ENCODE measurements at regions not wholly inside any gene's neighbourhood (a gene's known extent, or its start where the extent isn't known, plus 50 kb on each side); places are given as distances from the start of the nearest gene placed in this dataset.

DNA sequence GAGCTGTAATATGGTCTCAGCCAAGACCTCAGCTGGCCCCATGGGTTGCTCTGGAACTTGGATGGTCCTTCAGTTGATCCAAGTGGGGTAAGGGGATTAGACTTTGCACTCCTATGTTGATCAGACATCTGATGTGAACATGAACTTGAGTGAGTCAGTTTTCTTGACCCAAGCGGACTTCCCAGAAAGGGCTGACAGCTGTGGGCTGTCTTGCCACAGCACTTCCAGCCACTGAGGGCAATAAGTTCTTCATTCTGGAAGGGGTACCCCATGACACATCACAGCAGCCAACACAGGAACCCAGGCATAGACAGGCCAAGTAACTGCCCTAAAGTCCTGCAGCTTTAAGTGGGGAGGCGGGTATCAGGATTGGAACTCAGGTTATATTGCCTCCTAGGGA is 93.9 kb upstream of the USP24 start:
- H3K4me1 ChIP-seq (ENCODE audit: control extremely low read depth in 1 of 4, control insufficient read depth in 4 of 4, insufficient read depth in 4 of 4, low read length in 3 of 4) = no peaks in the 10 kb centered on the region
- H3K27ac ChIP-seq (ENCODE audit: insufficient read depth in 1 of 2, low read depth in 1 of 2, low read length in 2 of 2, poor library complexity in 1 of 2, severe bottlenecking in 2 of 2) = no peak overlapping the region
- WGBS (ENCODE audit: insufficient coverage) = 79% methylated on average over 2 of the region's 2 CpGs
- no peaks in the 10 kb centered on the region for H3K9me3 ChIP-seq (ENCODE audit: control extremely low read depth in 1 of 5, control insufficient read depth in 4 of 5, insufficient read depth in 2 of 5, low read depth in 1 of 5, low read length in 4 of 5)
- CTCF ChIA-PET = interaction anchor here (0.6 kb wide), 1 partner anchor 1679 kb away, joined by 3 read pairs; no protein-coding TSS in a partner anchor
- POLR2A ChIA-PET = no interaction called here
- H3K4me3 ChIP-seq (ENCODE audit: control insufficient read depth in 1 of 7, extremely low read depth in 1 of 7, insufficient read depth in 4 of 7, low read depth in 2 of 7, low read length in 6 of 7) = no peak overlapping the region
- H3K36me3 ChIP-seq (ENCODE audit: control insufficient read depth in 4 of 4, insufficient read depth in 4 of 4, low read length in 3 of 4) = no peaks in the 10 kb centered on the region
- DNase-seq = no peak
- peaks cover 0 to 4% (median 0%) of the 10 kb centered on the region in 5 experiments for H3K27me3 ChIP-seq (replicated peaks in 2 of 5; ENCODE audit: control insufficient read depth in 4 of 5, insufficient read depth in 5 of 5, low read length in 4 of 5)

DNA sequence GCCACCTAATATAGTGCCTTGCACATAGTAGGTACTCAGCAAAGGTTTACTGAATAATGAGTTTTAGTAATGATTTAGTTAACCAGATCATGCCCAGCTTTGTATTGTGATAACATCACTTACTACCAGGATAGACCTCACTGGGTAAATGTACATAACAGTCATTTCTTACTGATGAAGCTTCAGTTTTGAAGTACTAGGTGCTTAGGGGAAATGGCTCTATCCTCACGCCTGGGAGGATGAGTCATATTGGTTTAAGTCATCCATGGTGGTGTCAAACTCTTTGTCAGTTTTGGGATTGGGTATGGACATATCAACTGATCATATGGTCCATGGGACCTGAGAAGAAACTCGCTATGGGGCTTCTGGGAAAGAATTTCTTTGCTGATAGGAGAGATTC is 90.6 kb upstream of the USP24 start:
- Histone ChIP-seq H3K27me3 (replicated peaks in 2 of 5; ENCODE audit: control insufficient read depth in 4 of 5, insufficient read depth in 5 of 5, low read length in 4 of 5) (peaks cover 0 to 5% (median 0%) of the 10 kb centered on the region in 5 experiments), H3K4me3 (ENCODE audit: control insufficient read depth in 1 of 7, extremely low read depth in 1 of 7, insufficient read depth in 4 of 7, low read depth in 2 of 7, low read length in 6 of 7) (no peak overlapping the region), H3K27ac (ENCODE audit: insufficient read depth in 1 of 2, low read depth in 1 of 2, low read length in 2 of 2, poor library complexity in 1 of 2, severe bottlenecking in 2 of 2) (no peak overlapping the region), H3K4me1 (ENCODE audit: control extremely low read depth in 1 of 4, control insufficient read depth in 4 of 4, insufficient read depth in 4 of 4, low read length in 3 of 4) (peaks cover 0 to 3% (median under 1%) of the 10 kb centered on the region in 4 experiments), H3K36me3 (ENCODE audit: control insufficient read depth in 4 of 4, insufficient read depth in 4 of 4, low read length in 3 of 4) (no peaks in the 10 kb centered on the region), H3K9me3 (ENCODE audit: control extremely low read depth in 1 of 5, control insufficient read depth in 4 of 5, insufficient read depth in 2 of 5, low read depth in 1 of 5, low read length in 4 of 5) (no peaks in the 10 kb centered on the region)
- DNase-seq = no peak
- ChIA-PET POLR2A (no interaction called here), CTCF (interaction anchor here (1.3 kb wide), 1 partner anchor 12 kb away, joined by 3 read pairs; no protein-coding TSS in a partner anchor)
- WGBS (ENCODE audit: insufficient coverage) = 44% methylated on average over 2 of the region's 2 CpGs

DNA sequence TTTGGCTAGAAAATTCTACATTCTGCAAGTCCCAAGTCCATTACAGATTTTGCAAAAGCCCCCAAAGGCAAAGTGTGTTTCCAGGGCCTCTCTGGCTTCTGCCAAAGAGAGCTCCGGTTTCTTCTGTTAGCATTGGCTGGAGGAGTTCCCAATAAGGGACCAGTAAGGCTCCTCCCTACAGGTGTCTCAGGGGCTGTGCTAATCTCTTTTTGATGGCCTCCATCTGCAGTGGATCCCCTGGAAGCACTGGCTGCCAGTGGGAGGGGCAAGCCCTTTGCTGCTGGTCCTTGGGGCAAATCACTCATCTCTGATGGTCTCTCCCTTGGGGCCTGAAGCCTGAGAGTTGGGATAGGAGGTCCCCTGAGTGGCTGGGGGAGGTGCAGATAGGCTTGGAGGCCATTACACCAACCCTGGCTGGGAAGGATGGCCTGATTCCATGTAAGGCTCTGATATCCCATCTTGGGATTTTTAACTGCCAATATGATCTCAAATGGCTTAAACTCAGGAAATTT is 89.1 kb upstream of the USP24 start:
- WGBS (ENCODE audit: insufficient coverage) = 92% methylated on average over 1 of the region's 1 CpG
- H3K9me3 ChIP-seq (ENCODE audit: control extremely low read depth in 1 of 5, control insufficient read depth in 4 of 5, insufficient read depth in 2 of 5, low read depth in 1 of 5, low read length in 4 of 5) = no peaks in the 10 kb centered on the region
- no peaks in the 10 kb centered on the region for H3K36me3 ChIP-seq (ENCODE audit: control insufficient read depth in 4 of 4, insufficient read depth in 4 of 4, low read length in 3 of 4)
- H3K4me3 ChIP-seq (ENCODE audit: control insufficient read depth in 1 of 7, extremely low read depth in 1 of 7, insufficient read depth in 4 of 7, low read depth in 2 of 7, low read length in 6 of 7) = no peak overlapping the region
- no peak for DNase-seq
- ChIA-PET CTCF (interaction anchor here (1.2 kb wide), 1 partner anchor 655 kb away, joined by 3 read pairs; no protein-coding TSS in a partner anchor), POLR2A (interaction anchor here (1.0 kb wide), 1 partner anchor 11 kb away, joined by 3 read pairs; no protein-coding TSS in a partner anchor)
- H3K27ac ChIP-seq (ENCODE audit: insufficient read depth in 1 of 2, low read depth in 1 of 2, low read length in 2 of 2, poor library complexity in 1 of 2, severe bottlenecking in 2 of 2) = no peak overlapping the region
- H3K27me3 ChIP-seq (replicated peaks in 2 of 5; ENCODE audit: control insufficient read depth in 4 of 5, insufficient read depth in 5 of 5, low read length in 4 of 5) = peaks cover 0 to 5% (median 0%) of the 10 kb centered on the region in 5 experiments
- H3K4me1 ChIP-seq (ENCODE audit: control extremely low read depth in 1 of 4, control insufficient read depth in 4 of 4, insufficient read depth in 4 of 4, low read length in 3 of 4) = peaks cover 0 to 5% (median under 1%) of the 10 kb centered on the region in 4 experiments

DNA sequence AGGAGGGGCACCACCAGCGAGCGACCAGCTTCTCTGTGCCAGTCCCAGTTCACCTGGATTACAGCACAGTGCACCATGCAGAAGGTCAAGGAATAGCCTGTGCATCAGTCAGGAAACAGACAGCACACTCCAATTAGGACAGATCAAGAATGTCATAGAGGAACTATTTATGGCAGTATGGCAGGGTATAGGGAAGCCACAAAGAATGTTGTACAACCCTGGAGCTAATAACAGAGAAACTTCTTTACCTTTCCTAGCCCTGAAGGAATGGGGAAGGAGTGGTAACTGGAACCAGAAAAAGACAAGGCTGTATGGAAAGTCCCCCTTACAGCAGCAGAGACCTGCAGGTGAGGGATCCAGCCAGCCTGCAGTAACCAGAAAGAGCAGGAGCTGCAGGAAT is 87.8 kb upstream of the USP24 start:
- Histone ChIP-seq H3K27ac (ENCODE audit: insufficient read depth in 1 of 2, low read depth in 1 of 2, low read length in 2 of 2, poor library complexity in 1 of 2, severe bottlenecking in 2 of 2) (no peak overlapping the region), H3K9me3 (ENCODE audit: control extremely low read depth in 1 of 5, control insufficient read depth in 4 of 5, insufficient read depth in 2 of 5, low read depth in 1 of 5, low read length in 4 of 5) (no peaks in the 10 kb centered on the region), H3K4me1 (ENCODE audit: control extremely low read depth in 1 of 4, control insufficient read depth in 4 of 4, insufficient read depth in 4 of 4, low read length in 3 of 4) (peaks cover 0 to 5% (median under 1%) of the 10 kb centered on the region in 4 experiments), H3K4me3 (ENCODE audit: control insufficient read depth in 1 of 7, extremely low read depth in 1 of 7, insufficient read depth in 4 of 7, low read depth in 2 of 7, low read length in 6 of 7) (no peak overlapping the region), H3K36me3 (ENCODE audit: control insufficient read depth in 4 of 4, insufficient read depth in 4 of 4, low read length in 3 of 4) (no peaks in the 10 kb centered on the region), H3K27me3 (replicated peaks in 2 of 5; ENCODE audit: control insufficient read depth in 4 of 5, insufficient read depth in 5 of 5, low read length in 4 of 5) (peaks cover 0 to 5% (median 0%) of the 10 kb centered on the region in 5 experiments)
- no peak for DNase-seq
- WGBS (ENCODE audit: insufficient coverage) = 93% methylated on average over 2 of the region's 2 CpGs
- POLR2A ChIA-PET = interaction anchor here (1.0 kb wide), 1 partner anchor 10 kb away, joined by 3 read pairs; no protein-coding TSS in a partner anchor
- CTCF ChIA-PET = interaction anchor here (1.2 kb wide), 1 partner anchor 657 kb away, joined by 3 read pairs; no protein-coding TSS in a partner anchor

DNA sequence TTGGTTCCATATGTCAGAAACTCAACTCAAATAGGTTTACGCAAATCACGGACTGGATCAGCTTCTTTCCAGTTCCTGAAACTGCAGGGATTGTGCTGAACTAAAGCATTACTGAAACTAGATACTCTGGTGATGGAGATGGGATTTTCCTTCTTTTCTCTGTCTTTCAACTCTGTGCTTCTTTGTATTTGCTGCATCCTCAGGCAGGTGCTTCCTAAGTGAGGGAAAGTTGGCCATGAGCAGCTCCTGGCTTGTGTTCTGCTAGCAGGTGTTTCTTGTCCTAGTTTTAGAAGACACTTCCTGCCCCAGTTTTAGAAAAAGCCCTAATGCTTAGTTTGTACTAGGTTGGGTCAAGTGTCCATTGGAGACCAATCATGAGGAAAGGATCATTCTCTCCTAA is 86.7 kb upstream of the USP24 start:
- ChIA-PET CTCF (interaction anchor here (0.8 kb wide), 1 partner anchor 1283 kb away, joined by 3 read pairs; no protein-coding TSS in a partner anchor), POLR2A (no interaction called here)
- H3K27me3 ChIP-seq (replicated peaks in 2 of 5; ENCODE audit: control insufficient read depth in 4 of 5, insufficient read depth in 5 of 5, low read length in 4 of 5) = peaks cover 0 to 5% (median 0%) of the 10 kb centered on the region in 5 experiments
- no peak overlapping the region for H3K4me3 ChIP-seq (ENCODE audit: control insufficient read depth in 1 of 7, extremely low read depth in 1 of 7, insufficient read depth in 4 of 7, low read depth in 2 of 7, low read length in 6 of 7)
- 81% methylated on average over 2 of the region's 2 CpGs for WGBS (ENCODE audit: insufficient coverage)
- H3K27ac ChIP-seq (ENCODE audit: insufficient read depth in 1 of 2, low read depth in 1 of 2, low read length in 2 of 2, poor library complexity in 1 of 2, severe bottlenecking in 2 of 2) = no peak overlapping the region
- H3K4me1 ChIP-seq (ENCODE audit: control extremely low read depth in 1 of 4, control insufficient read depth in 4 of 4, insufficient read depth in 4 of 4, low read length in 3 of 4) = peaks cover 0 to 5% (median under 1%) of the 10 kb centered on the region in 4 experiments
- H3K9me3 ChIP-seq (ENCODE audit: control extremely low read depth in 1 of 5, control insufficient read depth in 4 of 5, insufficient read depth in 2 of 5, low read depth in 1 of 5, low read length in 4 of 5) = no peaks in the 10 kb centered on the region
- H3K36me3 ChIP-seq (ENCODE audit: control insufficient read depth in 4 of 4, insufficient read depth in 4 of 4, low read length in 3 of 4) = no peaks in the 10 kb centered on the region
- no peak for DNase-seq

DNA sequence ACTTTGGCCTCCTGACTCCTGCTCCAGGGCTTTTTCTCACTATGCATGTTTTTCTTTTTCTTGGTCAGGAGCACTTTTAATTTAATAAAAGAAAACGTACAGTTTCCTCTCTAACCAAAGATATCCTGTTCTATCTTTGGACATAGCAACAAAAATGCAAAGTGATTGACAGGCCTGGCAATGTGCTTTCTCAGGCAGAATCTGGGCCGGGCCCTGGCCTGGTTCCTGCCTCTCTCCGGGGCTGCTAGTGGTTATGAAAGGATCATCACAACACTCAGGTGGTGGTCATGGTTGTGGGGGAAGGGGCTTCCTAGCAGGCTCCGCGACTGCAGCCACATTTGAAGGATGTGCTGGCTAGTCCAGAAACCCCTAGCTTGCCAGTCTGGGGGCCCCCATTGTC is 85.8 kb upstream of the USP24 start:
- ChIA-PET CTCF (no interaction called here), POLR2A (no interaction called here)
- Histone ChIP-seq H3K4me3 (ENCODE audit: control insufficient read depth in 1 of 7, extremely low read depth in 1 of 7, insufficient read depth in 4 of 7, low read depth in 2 of 7, low read length in 6 of 7) (no peak overlapping the region), H3K27me3 (replicated peaks in 2 of 5; ENCODE audit: control insufficient read depth in 4 of 5, insufficient read depth in 5 of 5, low read length in 4 of 5) (peaks cover 0 to 5% (median 0%) of the 10 kb centered on the region in 5 experiments), H3K4me1 (ENCODE audit: control extremely low read depth in 1 of 4, control insufficient read depth in 4 of 4, insufficient read depth in 4 of 4, low read length in 3 of 4) (peaks cover 0 to 5% (median under 1%) of the 10 kb centered on the region in 4 experiments), H3K36me3 (ENCODE audit: control insufficient read depth in 4 of 4, insufficient read depth in 4 of 4, low read length in 3 of 4) (no peaks in the 10 kb centered on the region), H3K27ac (ENCODE audit: insufficient read depth in 1 of 2, low read depth in 1 of 2, low read length in 2 of 2, poor library complexity in 1 of 2, severe bottlenecking in 2 of 2) (no peak overlapping the region), H3K9me3 (ENCODE audit: control extremely low read depth in 1 of 5, control insufficient read depth in 4 of 5, insufficient read depth in 2 of 5, low read depth in 1 of 5, low read length in 4 of 5) (no peaks in the 10 kb centered on the region)
- no peak for DNase-seq
- 3% methylated on average over 3 of the region's 5 CpGs for WGBS (ENCODE audit: insufficient coverage)

DNA sequence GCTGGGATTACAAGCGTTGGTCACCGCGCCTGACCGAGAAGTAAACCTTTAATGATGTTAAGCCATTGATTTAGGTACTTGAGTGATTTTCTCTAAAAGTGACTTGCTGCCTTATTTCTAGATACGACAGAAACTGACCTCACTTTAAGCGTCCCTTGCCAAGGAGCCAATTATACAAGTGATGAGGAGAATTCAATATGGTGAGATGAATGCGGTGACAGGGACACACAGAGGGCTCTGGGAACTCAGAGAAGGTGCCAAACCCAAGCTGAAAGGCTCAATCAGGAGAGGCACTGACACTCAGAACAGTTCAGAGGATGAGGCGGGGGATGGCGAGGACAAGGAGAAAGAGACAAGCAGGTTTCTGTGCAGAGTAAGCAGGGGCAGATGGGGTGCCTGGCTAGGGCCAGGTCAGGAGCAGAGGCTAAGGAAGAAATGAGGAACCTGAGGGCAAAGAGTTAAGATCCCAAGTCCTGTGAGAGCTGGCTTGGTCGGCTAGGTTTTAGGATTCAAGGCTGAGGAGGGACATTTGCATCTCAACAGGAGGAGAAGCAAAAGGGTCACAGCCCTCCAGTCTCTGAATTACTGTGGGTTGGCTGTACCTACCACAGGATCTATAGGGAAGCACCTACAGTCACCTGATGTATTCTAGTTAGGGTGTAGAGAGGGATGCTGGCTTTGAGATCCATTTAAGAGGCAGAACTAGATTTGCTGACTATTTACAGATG is 83.2 kb upstream of the USP24 start:
- no peak for DNase-seq
- Histone ChIP-seq H3K27ac (ENCODE audit: insufficient read depth in 1 of 2, low read depth in 1 of 2, low read length in 2 of 2, poor library complexity in 1 of 2, severe bottlenecking in 2 of 2) (no peak overlapping the region), H3K4me1 (ENCODE audit: control extremely low read depth in 1 of 4, control insufficient read depth in 4 of 4, insufficient read depth in 4 of 4, low read length in 3 of 4) (peaks cover 0 to 5% (median under 1%) of the 10 kb centered on the region in 4 experiments), H3K36me3 (ENCODE audit: control insufficient read depth in 4 of 4, insufficient read depth in 4 of 4, low read length in 3 of 4) (no peaks in the 10 kb centered on the region), H3K27me3 (replicated peaks in 2 of 5; ENCODE audit: control insufficient read depth in 4 of 5, insufficient read depth in 5 of 5, low read length in 4 of 5) (no peaks in the 10 kb centered on the region), H3K9me3 (ENCODE audit: control extremely low read depth in 1 of 5, control insufficient read depth in 4 of 5, insufficient read depth in 2 of 5, low read depth in 1 of 5, low read length in 4 of 5) (no peaks in the 10 kb centered on the region), H3K4me3 (ENCODE audit: control insufficient read depth in 1 of 7, extremely low read depth in 1 of 7, insufficient read depth in 4 of 7, low read depth in 2 of 7, low read length in 6 of 7) (no peak overlapping the region)
- 93% methylated on average over 10 of the region's 10 CpGs for WGBS (ENCODE audit: insufficient coverage)
- POLR2A ChIA-PET = no interaction called here
- CTCF ChIA-PET = no interaction called here

Measured in common myeloid progenitor, CD34-positive (primary cell).